DOHH2 (cell line): ENCODE measurements at regions not wholly inside any gene's neighbourhood (a gene's known extent, or its start where the extent isn't known, plus 50 kb on each side); places are given as distances from the start of the nearest gene placed in this dataset.

Experiments used
- H3F3A ChIP-seq: fragments of 200-600 bp; sonication (generic), shearing (Covaris generic); 2 replicates; pipeline ENCODE4 v1.6.0; 2016; ENCODE audit warnings: antibody characterized with exemption, mild to moderate bottlenecking; ENCODE audit not compliant: control insufficient read depth, insufficient read depth
- H3K27ac ChIP-seq: fragments of 200-600 bp; sonication (generic); 2 replicates; pipeline ENCODE4 v1.5.1; 2014; ENCODE audit warnings: low read depth, mild to moderate bottlenecking, low read length, moderate library complexity
- H3K27me3 ChIP-seq: fragments of 200-600 bp; sonication (generic); 2 replicates; pipeline ENCODE4 v1.6.1; 2014; ENCODE audit warnings: mild to moderate bottlenecking, low read length, mixed read lengths; ENCODE audit not compliant: control insufficient read depth
- H3K36me3 ChIP-seq: fragments of 200-600 bp; sonication (generic); 2 replicates; pipeline ENCODE4 v1.6.1; 2014; ENCODE audit warnings: mild to moderate bottlenecking, low read length, moderate library complexity, mixed read lengths; ENCODE audit not compliant: control insufficient read depth
- H3K4me1 ChIP-seq: fragments of 200-600 bp; sonication (generic); 2 replicates; pipeline ENCODE4 v1.6.1; 2014; ENCODE audit warnings: mild to moderate bottlenecking, low read length, mixed read lengths; ENCODE audit not compliant: control insufficient read depth
- H3K4me2 ChIP-seq: fragments of 200-600 bp; sonication (generic); 2 replicates; pipeline ENCODE4 v1.6.0; 2014; ENCODE audit warnings: mild to moderate bottlenecking, low read length, moderate library complexity
- H3K4me3 ChIP-seq: fragments of 200-600 bp; sonication (generic); 2 replicates; pipeline ENCODE4 v1.5.1; 2014; ENCODE audit warnings: mild to moderate bottlenecking, low read length, mixed read lengths
- H3K79me2 ChIP-seq: fragments of 200-600 bp; sonication (generic); 2 replicates; pipeline ENCODE4 v1.6.1; 2014; ENCODE audit warnings: mild to moderate bottlenecking, low read length, mixed read lengths; ENCODE audit not compliant: control insufficient read depth
- H3K9me2 ChIP-seq: fragments of 200-600 bp; sonication (generic); replicated peaks from 2 replicates; pipeline ENCODE4 v1.6.1; 2014; ENCODE audit warnings: mild to moderate bottlenecking, low read length, mixed read lengths; ENCODE audit not compliant: control insufficient read depth
- H3K9me3 ChIP-seq: fragments of 200-600 bp; sonication (generic); 2 replicates; pipeline ENCODE4 v1.6.1; 2014; ENCODE audit warnings: antibody characterized with exemption, low read length, mixed read lengths; ENCODE audit not compliant: control insufficient read depth, insufficient read depth
- H4K20me1 ChIP-seq: fragments of 200-600 bp; sonication (generic); 2 replicates; pipeline ENCODE4 v1.6.0; 2014; ENCODE audit warnings: low read depth, mild to moderate bottlenecking, antibody characterized with exemption, low read length, moderate library complexity; ENCODE audit not compliant: control insufficient read depth, insufficient read depth
- EZH2phosphoT487 ChIP-seq: fragments of 200-600 bp; sonication (generic); IDR thresholded peaks from 2 replicates; pipeline ENCODE4 v1.6.1; 2017; ENCODE audit warnings: borderline replicate concordance, mild to moderate bottlenecking, antibody characterized with exemption, low read length, moderate library complexity, mixed read lengths
- TF ChIP-seq, protein P1 (sequence below): fragments of 200-600 bp; sonication (generic); IDR thresholded peaks from one replicate; pipeline ENCODE4 v1.5.1; 2014; ENCODE audit warnings: antibody characterized with exemption, mild to moderate bottlenecking, low read depth, low read length; ENCODE audit not compliant: poor library complexity, severe bottlenecking

- Histone ChIP-seq H3K9me2 (no peaks in the 10 kb centered on the region), H3K9me3 (no peaks in the 10 kb centered on the region), H3F3A (no peaks in the 10 kb centered on the region), H4K20me1 (no peaks in the 10 kb centered on the region), H3K27ac (no peak overlapping the region), H3K4me1 (no peaks in the 10 kb centered on the region), H3K4me3 (no peak overlapping the region), H3K4me2 (no peak overlapping the region), H3K79me2 (no peaks in the 10 kb centered on the region), H3K27me3 (peaks cover 3% of the 10 kb centered on the region; the same call in 1 of the 2 replicates), H3K36me3 (no peaks in the 10 kb centered on the region)
- TF ChIP-seq EZH2phosphoT487 = no peak
- TF ChIP-seq, protein P1, sequence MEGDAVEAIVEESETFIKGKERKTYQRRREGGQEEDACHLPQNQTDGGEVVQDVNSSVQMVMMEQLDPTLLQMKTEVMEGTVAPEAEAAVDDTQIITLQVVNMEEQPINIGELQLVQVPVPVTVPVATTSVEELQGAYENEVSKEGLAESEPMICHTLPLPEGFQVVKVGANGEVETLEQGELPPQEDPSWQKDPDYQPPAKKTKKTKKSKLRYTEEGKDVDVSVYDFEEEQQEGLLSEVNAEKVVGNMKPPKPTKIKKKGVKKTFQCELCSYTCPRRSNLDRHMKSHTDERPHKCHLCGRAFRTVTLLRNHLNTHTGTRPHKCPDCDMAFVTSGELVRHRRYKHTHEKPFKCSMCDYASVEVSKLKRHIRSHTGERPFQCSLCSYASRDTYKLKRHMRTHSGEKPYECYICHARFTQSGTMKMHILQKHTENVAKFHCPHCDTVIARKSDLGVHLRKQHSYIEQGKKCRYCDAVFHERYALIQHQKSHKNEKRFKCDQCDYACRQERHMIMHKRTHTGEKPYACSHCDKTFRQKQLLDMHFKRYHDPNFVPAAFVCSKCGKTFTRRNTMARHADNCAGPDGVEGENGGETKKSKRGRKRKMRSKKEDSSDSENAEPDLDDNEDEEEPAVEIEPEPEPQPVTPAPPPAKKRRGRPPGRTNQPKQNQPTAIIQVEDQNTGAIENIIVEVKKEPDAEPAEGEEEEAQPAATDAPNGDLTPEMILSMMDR = no peak
These were observed 188.2 kb upstream of the FGGY start for GRCh38 chr1:59108481-59109317.

GRCh38 chr1:59110271-59110670 lies 186.6 kb upstream of the FGGY start:
- no peaks in the 10 kb centered on the region for H3K79me2 ChIP-seq
- H3K4me2 ChIP-seq = no peak overlapping the region
- no peaks in the 10 kb centered on the region for H4K20me1 ChIP-seq
- H3K27ac ChIP-seq = no peak overlapping the region
- no peaks in the 10 kb centered on the region for H3F3A ChIP-seq
- TF ChIP-seq, protein P1 = no peak
- TF ChIP-seq EZH2phosphoT487 = no peak
- H3K4me3 ChIP-seq = no peak overlapping the region
- H3K9me3 ChIP-seq = no peaks in the 10 kb centered on the region
- H3K36me3 ChIP-seq = no peaks in the 10 kb centered on the region
- peaks cover 7% of the 10 kb centered on the region; the same call in 1 of the 2 replicates for H3K27me3 ChIP-seq
- H3K4me1 ChIP-seq = no peaks in the 10 kb centered on the region
- no peaks in the 10 kb centered on the region for H3K9me2 ChIP-seq

DNA sequence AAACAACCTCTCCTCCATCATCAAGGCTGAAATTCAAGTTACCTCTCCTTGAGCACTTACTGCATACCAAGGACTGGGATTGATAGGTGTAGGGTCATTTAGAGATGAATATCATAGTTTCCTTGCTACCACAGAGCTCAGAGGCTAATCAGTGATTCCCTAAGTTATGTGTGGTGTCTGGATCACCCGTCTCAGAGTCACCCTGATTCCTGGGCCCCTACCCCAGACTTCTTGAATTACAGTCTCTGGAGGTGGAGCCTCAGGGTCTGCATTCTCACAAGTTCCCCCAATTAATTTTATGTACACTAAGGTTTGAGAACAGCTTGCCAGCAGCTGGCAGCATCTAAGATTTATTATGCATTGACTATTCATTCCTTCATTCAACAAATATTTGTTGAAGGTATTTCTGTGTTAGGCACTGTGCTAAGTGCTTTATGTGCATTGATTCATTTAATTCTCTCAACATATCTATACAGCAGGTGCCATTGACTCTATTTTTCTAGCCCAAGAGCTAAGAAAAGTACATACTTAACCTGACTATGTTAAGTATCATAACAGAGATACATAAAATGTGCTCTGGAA lies 182.9 kb upstream of the FGGY start:
- no peaks in the 10 kb centered on the region for H3K4me1 ChIP-seq
- TF ChIP-seq, protein P1 = no peak
- no peak for TF ChIP-seq EZH2phosphoT487
- no peaks in the 10 kb centered on the region for H3K9me2 ChIP-seq
- no peaks in the 10 kb centered on the region for H3K79me2 ChIP-seq
- no peaks in the 10 kb centered on the region for H3F3A ChIP-seq
- no peak overlapping the region for H3K27ac ChIP-seq
- H4K20me1 ChIP-seq = no peaks in the 10 kb centered on the region
- no peaks in the 10 kb centered on the region for H3K36me3 ChIP-seq
- H3K4me3 ChIP-seq = no peak overlapping the region
- no peaks in the 10 kb centered on the region for H3K9me3 ChIP-seq
- H3K4me2 ChIP-seq = no peak overlapping the region
- peaks cover 7% of the 10 kb centered on the region; the same call in 1 of the 2 replicates for H3K27me3 ChIP-seq
